Mammary epithelial cell (primary cell): ENCODE measurements at regions not wholly inside any gene's neighbourhood (a gene's known extent, or its start where the extent isn't known, plus 50 kb on each side); places are given as distances from the start of the nearest gene placed in this dataset.

ENCODE experiments used
- EZH2 ChIP-seq: IDR thresholded peaks from 2 replicates; pipeline ENCODE4 v1.6.1; 2012; ENCODE audit warnings: low read length, inconsistent platforms, borderline replicate concordance
- TF ChIP-seq, protein P1 (sequence below), 2 donors: IDR thresholded peaks in 1 of 2; conservative IDR thresholded peaks in 1 of 2; 2 replicates each; pipeline ENCODE4 v1.5.1; 2011 to 2012; ENCODE audit warnings: inconsistent platforms in 2 of 2, low read length in 2 of 2, mild to moderate bottlenecking in 2 of 2, control low read depth in 1 of 2, low read depth in 1 of 2; ENCODE audit not compliant: insufficient read depth in 1 of 2; ENCODE audit errors: extremely low read depth in 1 of 2

DNA sequence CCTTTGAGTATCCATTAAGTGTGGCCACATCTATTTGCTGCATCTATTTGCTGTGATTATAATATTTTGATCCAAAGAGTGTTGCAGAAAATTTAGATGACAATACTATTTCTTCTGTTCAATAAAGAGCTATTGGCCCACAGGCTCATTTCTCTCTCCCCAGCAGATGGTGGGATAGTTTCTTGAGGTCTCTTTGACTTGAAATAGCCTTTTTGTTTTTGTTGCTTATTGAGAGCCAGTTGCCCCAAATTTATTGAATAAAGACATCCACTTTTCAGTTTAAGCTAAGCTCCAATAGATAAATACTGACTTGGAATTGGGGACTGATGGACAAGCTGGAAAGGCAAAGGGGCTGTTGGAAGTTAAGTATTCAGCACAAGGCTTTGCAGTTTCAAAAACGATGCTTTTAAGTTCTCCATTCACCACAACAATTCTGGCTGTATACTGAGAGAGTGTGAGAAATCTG lies 290.1 kb upstream of the MPDZ start:
- TF ChIP-seq EZH2: no peak
- TF ChIP-seq, protein P1, sequence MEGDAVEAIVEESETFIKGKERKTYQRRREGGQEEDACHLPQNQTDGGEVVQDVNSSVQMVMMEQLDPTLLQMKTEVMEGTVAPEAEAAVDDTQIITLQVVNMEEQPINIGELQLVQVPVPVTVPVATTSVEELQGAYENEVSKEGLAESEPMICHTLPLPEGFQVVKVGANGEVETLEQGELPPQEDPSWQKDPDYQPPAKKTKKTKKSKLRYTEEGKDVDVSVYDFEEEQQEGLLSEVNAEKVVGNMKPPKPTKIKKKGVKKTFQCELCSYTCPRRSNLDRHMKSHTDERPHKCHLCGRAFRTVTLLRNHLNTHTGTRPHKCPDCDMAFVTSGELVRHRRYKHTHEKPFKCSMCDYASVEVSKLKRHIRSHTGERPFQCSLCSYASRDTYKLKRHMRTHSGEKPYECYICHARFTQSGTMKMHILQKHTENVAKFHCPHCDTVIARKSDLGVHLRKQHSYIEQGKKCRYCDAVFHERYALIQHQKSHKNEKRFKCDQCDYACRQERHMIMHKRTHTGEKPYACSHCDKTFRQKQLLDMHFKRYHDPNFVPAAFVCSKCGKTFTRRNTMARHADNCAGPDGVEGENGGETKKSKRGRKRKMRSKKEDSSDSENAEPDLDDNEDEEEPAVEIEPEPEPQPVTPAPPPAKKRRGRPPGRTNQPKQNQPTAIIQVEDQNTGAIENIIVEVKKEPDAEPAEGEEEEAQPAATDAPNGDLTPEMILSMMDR (conservative IDR thresholded peaks at IDR 0.05 in 1 of 2, IDR thresholded peaks at IDR 0.05 in 1 of 2; ENCODE audit: extremely low read depth in 1 of 2, insufficient read depth in 1 of 2, low read depth in 1 of 2, low read length in 2 of 2): no peak
